Thyroid gland (tissue), 4 donors: ENCODE measurements at regions not wholly inside any gene's neighbourhood (a gene's known extent, or its start where the extent isn't known, plus 50 kb on each side); places are given as distances from the start of the nearest gene placed in this dataset.

Source experiments
- POLR2A ChIP-seq, 2 donors: fragments of 450-650 bp; IDR thresholded peaks; one replicate each; pipeline ENCODE4 v1.6.1; 2017; ENCODE audit warnings: antibody characterized with exemption in 2 of 2, mild to moderate bottlenecking in 2 of 2, moderate library complexity in 1 of 2
- TF ChIP-seq, protein P1 (sequence below), 6 experiments: fragments of 200-600 bp in 3 of 6; fragments of 450-650 bp in 3 of 6; sonication (generic) in 3 of 6; IDR thresholded peaks; one replicate each; pipeline ENCODE4 v1.5.1; 2016 to 2019; ENCODE audit warnings: antibody characterized with exemption in 6 of 6, mild to moderate bottlenecking in 2 of 6, inconsistent platforms in 1 of 6, moderate library complexity in 1 of 6

DNA sequence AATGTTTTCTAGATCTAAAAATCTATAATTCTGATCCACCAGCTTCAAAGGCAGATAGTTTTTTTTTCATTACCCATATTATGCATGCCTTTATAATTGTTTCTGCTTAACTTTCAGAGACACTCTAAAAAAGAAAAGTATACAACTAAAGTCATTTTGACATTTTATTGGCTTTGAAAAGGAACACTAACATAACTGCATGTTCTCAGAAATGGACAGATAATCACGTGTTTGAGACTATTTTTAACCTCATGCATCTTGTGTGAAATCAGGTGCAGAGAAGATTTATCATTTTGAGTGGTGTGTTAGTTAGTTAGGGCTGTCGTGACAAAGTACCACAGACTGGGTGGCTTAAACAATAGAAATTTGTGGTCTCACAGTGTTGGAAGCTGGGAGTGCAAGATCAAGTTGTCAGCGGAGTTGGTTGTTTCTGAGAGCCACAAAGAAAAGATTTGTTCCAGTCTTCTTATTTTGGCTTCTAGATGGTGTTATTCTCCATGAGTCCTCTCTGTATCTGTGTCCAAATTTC lies 841.4 kb upstream of the LRATD1 start:
- TF ChIP-seq, protein P1, sequence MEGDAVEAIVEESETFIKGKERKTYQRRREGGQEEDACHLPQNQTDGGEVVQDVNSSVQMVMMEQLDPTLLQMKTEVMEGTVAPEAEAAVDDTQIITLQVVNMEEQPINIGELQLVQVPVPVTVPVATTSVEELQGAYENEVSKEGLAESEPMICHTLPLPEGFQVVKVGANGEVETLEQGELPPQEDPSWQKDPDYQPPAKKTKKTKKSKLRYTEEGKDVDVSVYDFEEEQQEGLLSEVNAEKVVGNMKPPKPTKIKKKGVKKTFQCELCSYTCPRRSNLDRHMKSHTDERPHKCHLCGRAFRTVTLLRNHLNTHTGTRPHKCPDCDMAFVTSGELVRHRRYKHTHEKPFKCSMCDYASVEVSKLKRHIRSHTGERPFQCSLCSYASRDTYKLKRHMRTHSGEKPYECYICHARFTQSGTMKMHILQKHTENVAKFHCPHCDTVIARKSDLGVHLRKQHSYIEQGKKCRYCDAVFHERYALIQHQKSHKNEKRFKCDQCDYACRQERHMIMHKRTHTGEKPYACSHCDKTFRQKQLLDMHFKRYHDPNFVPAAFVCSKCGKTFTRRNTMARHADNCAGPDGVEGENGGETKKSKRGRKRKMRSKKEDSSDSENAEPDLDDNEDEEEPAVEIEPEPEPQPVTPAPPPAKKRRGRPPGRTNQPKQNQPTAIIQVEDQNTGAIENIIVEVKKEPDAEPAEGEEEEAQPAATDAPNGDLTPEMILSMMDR (IDR thresholded peaks at IDR 0.05) = no peak
- no peak for TF ChIP-seq POLR2A (IDR thresholded peaks at IDR 0.05)
